ENCODE measurements at regions not wholly inside any gene's neighbourhood (a gene's known extent, or its start where the extent isn't known, plus 50 kb on each side); places are given as distances from the start of the nearest gene placed in this dataset.

DNA sequence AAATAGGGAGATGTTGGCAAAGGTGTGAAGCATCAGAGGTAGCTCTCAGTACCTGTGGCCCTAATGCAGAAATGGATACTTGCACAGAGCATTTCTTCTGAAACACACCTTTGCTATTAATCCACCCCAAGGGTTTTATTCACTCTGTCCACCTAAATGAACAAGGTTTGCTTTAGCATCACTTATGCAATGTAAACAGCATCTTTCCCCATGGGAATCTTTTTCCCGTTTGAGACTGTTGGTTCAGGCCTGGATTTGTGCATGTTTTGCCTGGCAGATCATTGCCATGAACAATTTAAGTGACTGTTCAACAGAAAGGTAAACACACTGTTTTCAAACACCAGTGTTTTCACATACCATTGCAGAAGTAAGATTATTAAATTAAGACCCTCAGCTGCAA lies 508.3 kb downstream of the SOX2 start:
- H3K79me2 ChIP-seq (ENCODE audit: low read depth), result no peaks in the 10 kb centered on the region
- H3K4me1 ChIP-seq (replicated peaks; ENCODE audit: insufficient read depth), result no peaks in the 10 kb centered on the region
- DNase-seq, result no peak
- no peaks in the 10 kb centered on the region for H3K27me3 ChIP-seq (ENCODE audit: insufficient read depth, low read depth)
- intact Hi-C loops (cut with micrococcal nuclease; ENCODE audit: unreplicated experiment), result no loop called here
- no peaks in the 10 kb centered on the region for H3K36me3 ChIP-seq (ENCODE audit: low read depth)
- BruUV-seq (replicated peaks), result no TSS peak
- H3F3A ChIP-seq (ENCODE audit: insufficient read depth, low read depth), result no peaks in the 10 kb centered on the region
- TF ChIP-seq EZH2 (IDR thresholded peaks at IDR 0.05; ENCODE audit: low read depth), result no peak
- TF ChIP-seq, protein P1, sequence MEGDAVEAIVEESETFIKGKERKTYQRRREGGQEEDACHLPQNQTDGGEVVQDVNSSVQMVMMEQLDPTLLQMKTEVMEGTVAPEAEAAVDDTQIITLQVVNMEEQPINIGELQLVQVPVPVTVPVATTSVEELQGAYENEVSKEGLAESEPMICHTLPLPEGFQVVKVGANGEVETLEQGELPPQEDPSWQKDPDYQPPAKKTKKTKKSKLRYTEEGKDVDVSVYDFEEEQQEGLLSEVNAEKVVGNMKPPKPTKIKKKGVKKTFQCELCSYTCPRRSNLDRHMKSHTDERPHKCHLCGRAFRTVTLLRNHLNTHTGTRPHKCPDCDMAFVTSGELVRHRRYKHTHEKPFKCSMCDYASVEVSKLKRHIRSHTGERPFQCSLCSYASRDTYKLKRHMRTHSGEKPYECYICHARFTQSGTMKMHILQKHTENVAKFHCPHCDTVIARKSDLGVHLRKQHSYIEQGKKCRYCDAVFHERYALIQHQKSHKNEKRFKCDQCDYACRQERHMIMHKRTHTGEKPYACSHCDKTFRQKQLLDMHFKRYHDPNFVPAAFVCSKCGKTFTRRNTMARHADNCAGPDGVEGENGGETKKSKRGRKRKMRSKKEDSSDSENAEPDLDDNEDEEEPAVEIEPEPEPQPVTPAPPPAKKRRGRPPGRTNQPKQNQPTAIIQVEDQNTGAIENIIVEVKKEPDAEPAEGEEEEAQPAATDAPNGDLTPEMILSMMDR (conservative IDR thresholded peaks at IDR 0.05), result no peak
- H4K20me1 ChIP-seq (ENCODE audit: insufficient read depth), result no peaks in the 10 kb centered on the region
- H2AFZ ChIP-seq, result no peak overlapping the region
- no peaks in the 10 kb centered on the region for H3K9me2 ChIP-seq (ENCODE audit: insufficient read depth)
- no peak overlapping the region for H3K4me3 ChIP-seq
- no peak overlapping the region for H3K27ac ChIP-seq
- ChIA-PET POLR2A (ENCODE audit: unreplicated experiment) (no interaction called here), CTCF (no interaction called here)
- H3K9me3 ChIP-seq (ENCODE audit: insufficient read depth, low read depth), result no peaks in the 10 kb centered on the region
- no peak overlapping the region for H3K4me2 ChIP-seq

DNA sequence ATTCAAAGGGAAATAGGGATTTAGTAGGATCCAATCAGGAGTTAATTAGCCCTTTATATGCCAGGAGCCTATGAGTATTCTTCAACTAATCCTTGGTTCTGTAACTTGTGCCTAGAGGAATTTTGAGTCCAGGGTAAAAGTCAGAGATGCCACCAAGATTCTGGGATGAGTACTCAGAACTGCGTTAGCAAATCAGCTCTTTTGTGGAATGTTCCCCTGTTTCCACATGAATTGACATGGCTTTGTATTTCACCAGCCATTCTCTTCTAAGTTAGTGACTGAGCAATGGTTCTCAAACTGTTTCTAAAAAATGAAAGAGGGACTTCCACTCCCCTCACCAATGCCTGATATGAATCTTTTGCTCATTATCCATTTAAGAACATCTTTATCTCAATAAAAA lies 508.7 kb downstream of the SOX2 start:
- ChIA-PET POLR2A (ENCODE audit: unreplicated experiment) (no interaction called here), CTCF (no interaction called here)
- Histone ChIP-seq H3K9me2 (ENCODE audit: insufficient read depth) (no peaks in the 10 kb centered on the region), H3F3A (ENCODE audit: insufficient read depth, low read depth) (no peaks in the 10 kb centered on the region), H3K27me3 (ENCODE audit: insufficient read depth, low read depth) (no peaks in the 10 kb centered on the region), H3K36me3 (ENCODE audit: low read depth) (no peaks in the 10 kb centered on the region), H2AFZ (no peak overlapping the region), H3K4me3 (no peak overlapping the region), H3K79me2 (ENCODE audit: low read depth) (no peaks in the 10 kb centered on the region), H4K20me1 (ENCODE audit: insufficient read depth) (no peaks in the 10 kb centered on the region), H3K4me2 (no peak overlapping the region), H3K9me3 (ENCODE audit: insufficient read depth, low read depth) (no peaks in the 10 kb centered on the region), H3K27ac (no peak overlapping the region), H3K4me1 (replicated peaks; ENCODE audit: insufficient read depth) (no peaks in the 10 kb centered on the region)
- TF ChIP-seq, protein P1 (conservative IDR thresholded peaks at IDR 0.05), result no peak
- TF ChIP-seq EZH2 (IDR thresholded peaks at IDR 0.05; ENCODE audit: low read depth), result no peak
- no peak for DNase-seq
- BruUV-seq (replicated peaks), result no TSS peak
- intact Hi-C loops (cut with micrococcal nuclease; ENCODE audit: unreplicated experiment), result no loop called here

- Histone ChIP-seq H3K9me3 (ENCODE audit: insufficient read depth, low read depth) (no peaks in the 10 kb centered on the region), H3K36me3 (ENCODE audit: low read depth) (no peaks in the 10 kb centered on the region), H2AFZ (no peak overlapping the region), H3K27ac (no peak overlapping the region), H3K79me2 (ENCODE audit: low read depth) (no peaks in the 10 kb centered on the region), H3K27me3 (ENCODE audit: insufficient read depth, low read depth) (no peaks in the 10 kb centered on the region), H3K4me3 (no peak overlapping the region), H3F3A (ENCODE audit: insufficient read depth, low read depth) (no peaks in the 10 kb centered on the region), H3K4me1 (replicated peaks; ENCODE audit: insufficient read depth) (no peaks in the 10 kb centered on the region), H3K9me2 (ENCODE audit: insufficient read depth) (no peaks in the 10 kb centered on the region), H3K4me2 (no peak overlapping the region), H4K20me1 (ENCODE audit: insufficient read depth) (no peaks in the 10 kb centered on the region)
- ChIA-PET POLR2A (ENCODE audit: unreplicated experiment) (no interaction called here), CTCF (no interaction called here)
- no peak for DNase-seq
- no TSS peak for BruUV-seq (replicated peaks)
- intact Hi-C loops (cut with micrococcal nuclease; ENCODE audit: unreplicated experiment), result no loop called here
- no peak for TF ChIP-seq EZH2 (IDR thresholded peaks at IDR 0.05; ENCODE audit: low read depth)
- TF ChIP-seq, protein P1 (conservative IDR thresholded peaks at IDR 0.05), result peak; percentile 32; the same call in 1 of the 2 replicates
Observed at GRCh38 chr3:182226995-182227394, 515.3 kb downstream of the SOX2 start.

Measured in PC-9 (cell line).